SK-N-SH (cell line): ENCODE measurements at regions not wholly inside any gene's neighbourhood (a gene's known extent, or its start where the extent isn't known, plus 50 kb on each side); places are given as distances from the start of the nearest gene placed in this dataset.

Source experiments
- CTCF ChIA-PET: fragments of 300-600, 350-600 bp; formaldehyde crosslinking; extraction: SDS; loops from one replicate; lab custom pipeline; 2021; lab: Yijun Ruan, JAX
- POLR2A ChIA-PET: fragments of 350-600 bp; sonication (Branson Sonifier 250); formaldehyde crosslinking; extraction: SDS; loops from one replicate; lab custom pipeline; 2020; ENCODE audit warnings: antibody characterized with exemption, inconsistent platforms; lab: Yijun Ruan, JAX
- DNase-seq: peaks from one replicate; pipeline ENCODE4 v3.0.0; 2012
- H2AFZ ChIP-seq: fragments of 200-600 bp; sonication (generic); 2 replicates; pipeline ENCODE4 v1.8.1; 2016; ENCODE audit warnings: antibody characterized with exemption, mild to moderate bottlenecking, low read depth
- H3F3A ChIP-seq: fragments of 200-600 bp; sonication (generic); replicated peaks from 2 replicates; pipeline ENCODE3; 2016; ENCODE audit warnings: antibody characterized with exemption, mild to moderate bottlenecking; ENCODE audit not compliant: insufficient read depth
- H3K27ac ChIP-seq, 2 experiments: fragments of 200-500 bp in 1 of 2; fragments of 200-600 bp in 1 of 2; sonication (Bioruptor generic) in 1 of 2; sonication (generic), shearing (Covaris generic) in 1 of 2; 2 replicates each; pipeline versions ENCODE4 v1.5.1 to v1.6.1; 2014 to 2016; ENCODE audit warnings: low read depth in 2 of 2, inconsistent platforms in 1 of 2, low read length in 1 of 2, mild to moderate bottlenecking in 1 of 2, mixed read lengths in 1 of 2
- H3K27me3 ChIP-seq: fragments of 200-600 bp; sonication (generic), shearing (Covaris generic); 2 replicates; pipeline ENCODE4 v1.6.1; 2016; ENCODE audit warnings: mixed run types; ENCODE audit not compliant: insufficient read depth
- H3K36me3 ChIP-seq, 2 experiments: fragments of 200-500 bp in 1 of 2; fragments of 200-600 bp in 1 of 2; sonication (Bioruptor generic) in 1 of 2; sonication (generic) in 1 of 2; replicated peaks in 1 of 2; 2 replicates each; pipeline versions ENCODE3 to v1.5.1; 2014 to 2016; ENCODE audit warnings: low read length in 1 of 2, mild to moderate bottlenecking in 1 of 2; ENCODE audit not compliant: insufficient read depth in 2 of 2, control insufficient read depth in 1 of 2
- H3K4me1 ChIP-seq, 2 experiments: fragments of 200-500 bp in 1 of 2; fragments of 200-600 bp in 1 of 2; sonication (Bioruptor generic) in 1 of 2; sonication (generic), shearing (Covaris generic) in 1 of 2; 2 replicates each; pipeline versions ENCODE4 v1.5.1 to v1.6.1; 2014 to 2016; ENCODE audit warnings: low read depth in 1 of 2, low read length in 1 of 2, mixed run types in 1 of 2; ENCODE audit not compliant: insufficient read depth in 2 of 2, control insufficient read depth in 1 of 2
- H3K4me2 ChIP-seq: fragments of 200-600 bp; sonication (generic), shearing (Covaris generic); 2 replicates; pipeline ENCODE4 v1.6.1; 2017; ENCODE audit warnings: mixed run types
- H3K4me3 ChIP-seq, 2 experiments: fragments of 200-500 bp in 1 of 2; fragments of 200-600 bp in 1 of 2; sonication (Bioruptor generic) in 1 of 2; sonication (generic), shearing (Covaris generic) in 1 of 2; 2 replicates each; pipeline versions ENCODE4 v1.5.1 to v1.8.1; 2014 to 2016; ENCODE audit warnings: low read depth in 2 of 2, inconsistent platforms in 1 of 2, low read length in 1 of 2, mild to moderate bottlenecking in 1 of 2, mixed read lengths in 1 of 2, moderate library complexity in 1 of 2
- H3K79me2 ChIP-seq: fragments of 200-600 bp; sonication (generic); 2 replicates; pipeline ENCODE4 v1.8.1; 2017; ENCODE audit warnings: mild to moderate bottlenecking; ENCODE audit not compliant: insufficient read depth
- H3K9ac ChIP-seq: fragments of 200-600 bp; sonication (generic); 2 replicates; pipeline ENCODE4 v1.6.1; 2017; ENCODE audit warnings: mixed run types
- H3K9me2 ChIP-seq: fragments of 200-600 bp; sonication (generic); 2 replicates; pipeline ENCODE4 v1.6.1; 2017; ENCODE audit warnings: mixed run types
- H3K9me3 ChIP-seq: fragments of 200-600 bp; sonication (generic); 2 replicates; pipeline ENCODE4 v1.6.1; 2017; ENCODE audit warnings: mixed run types, mild to moderate bottlenecking, moderate library complexity
- H4K20me1 ChIP-seq: fragments of 200-600 bp; sonication (generic); 2 replicates; pipeline ENCODE4 v1.6.1; 2017; ENCODE audit warnings: mild to moderate bottlenecking, mixed run types; ENCODE audit not compliant: insufficient read depth
- ELF1 ChIP-seq: IDR thresholded peaks from 2 replicates; pipeline ENCODE4 v1.4.0; 2012
- FOXJ3 ChIP-seq: sonication (generic); formaldehyde crosslinking; IDR thresholded peaks from 2 replicates; pipeline ENCODE4 v1.5.1; 2020; ENCODE audit warnings: mild to moderate bottlenecking, missing genetic modification reagents
- RAD21 ChIP-seq: IDR thresholded peaks from 2 replicates; pipeline ENCODE4 v1.6.1; 2012; ENCODE audit warnings: mild to moderate bottlenecking, low read length
- RCOR1 ChIP-seq: fragments of 150-350 bp; IDR thresholded peaks from 2 replicates; pipeline ENCODE4 v1.6.1; 2017; ENCODE audit warnings: antibody characterized with exemption, low read length
- SMC3 ChIP-seq: IDR thresholded peaks from 2 replicates; pipeline ENCODE4 v1.6.1; 2012; ENCODE audit warnings: low read depth, low read length, improper control_type of control experiment
- TAF1 ChIP-seq: IDR thresholded peaks from 2 replicates; pipeline ENCODE4 v1.6.1; 2012; ENCODE audit warnings: low read depth, mild to moderate bottlenecking, low read length, moderate library complexity, borderline replicate concordance
- WGBS: methylation state at CpG from one replicate; pipeline ENCODE4 v1.1.6; 2017; ENCODE audit warnings: low lambda C conversion rate; 5-methylcytosine and 5-hydroxymethylcytosine counted together
- TF ChIP-seq, protein P1 (sequence below): fragments of 200-600 bp; sonication (generic); IDR thresholded peaks from 2 replicates; pipeline ENCODE4 v1.6.1; 2017; ENCODE audit warnings: antibody characterized with exemption, mild to moderate bottlenecking, moderate library complexity
- TF ChIP-seq, protein P2 (sequence below): IDR thresholded peaks from 2 replicates; pipeline ENCODE4 v1.4.0; 2012; ENCODE audit warnings: low read depth, borderline replicate concordance

DNA sequence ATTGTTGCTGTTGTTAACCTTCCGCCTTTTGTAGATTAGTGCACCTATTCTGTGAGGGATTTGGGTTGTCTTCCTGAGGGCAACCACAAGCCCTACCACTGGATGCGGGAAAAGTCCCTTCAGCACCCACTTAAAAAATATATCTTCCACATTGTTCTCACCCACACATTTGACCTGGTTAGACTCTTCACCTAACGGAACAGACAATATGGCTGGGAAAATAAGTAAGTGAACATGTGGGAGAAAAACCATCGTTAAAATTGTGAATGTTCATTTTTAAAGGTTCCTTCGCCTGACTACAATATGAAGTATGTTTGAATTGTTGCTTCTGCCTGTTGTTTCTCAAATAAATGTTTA, 72.0 kb upstream of the MPEG1 start:
- no peak overlapping the region for H2AFZ ChIP-seq
- H3F3A ChIP-seq, result no peaks in the 10 kb centered on the region
- H3K27me3 ChIP-seq, result peaks cover 7% of the 10 kb centered on the region; the same call in 1 of the 2 replicates
- H3K4me3 ChIP-seq, result no peak overlapping the region; a peak in 1 of 4 replicates
- POLR2A ChIA-PET, result no interaction called here
- H3K4me2 ChIP-seq, result no peak overlapping the region
- no peaks in the 10 kb centered on the region for H3K9me3 ChIP-seq
- no peak overlapping the region for H3K27ac ChIP-seq
- H3K79me2 ChIP-seq, result no peaks in the 10 kb centered on the region
- no peak overlapping the region for H3K9ac ChIP-seq
- no peaks in the 10 kb centered on the region for H4K20me1 ChIP-seq
- H3K36me3 ChIP-seq, result no peaks in the 10 kb centered on the region
- no peaks in the 10 kb centered on the region for H3K9me2 ChIP-seq
- no peak for TF ChIP-seq TAF1
- TF ChIP-seq, protein P1, sequence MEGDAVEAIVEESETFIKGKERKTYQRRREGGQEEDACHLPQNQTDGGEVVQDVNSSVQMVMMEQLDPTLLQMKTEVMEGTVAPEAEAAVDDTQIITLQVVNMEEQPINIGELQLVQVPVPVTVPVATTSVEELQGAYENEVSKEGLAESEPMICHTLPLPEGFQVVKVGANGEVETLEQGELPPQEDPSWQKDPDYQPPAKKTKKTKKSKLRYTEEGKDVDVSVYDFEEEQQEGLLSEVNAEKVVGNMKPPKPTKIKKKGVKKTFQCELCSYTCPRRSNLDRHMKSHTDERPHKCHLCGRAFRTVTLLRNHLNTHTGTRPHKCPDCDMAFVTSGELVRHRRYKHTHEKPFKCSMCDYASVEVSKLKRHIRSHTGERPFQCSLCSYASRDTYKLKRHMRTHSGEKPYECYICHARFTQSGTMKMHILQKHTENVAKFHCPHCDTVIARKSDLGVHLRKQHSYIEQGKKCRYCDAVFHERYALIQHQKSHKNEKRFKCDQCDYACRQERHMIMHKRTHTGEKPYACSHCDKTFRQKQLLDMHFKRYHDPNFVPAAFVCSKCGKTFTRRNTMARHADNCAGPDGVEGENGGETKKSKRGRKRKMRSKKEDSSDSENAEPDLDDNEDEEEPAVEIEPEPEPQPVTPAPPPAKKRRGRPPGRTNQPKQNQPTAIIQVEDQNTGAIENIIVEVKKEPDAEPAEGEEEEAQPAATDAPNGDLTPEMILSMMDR, result peak; percentile 6; the same call in 1 of the 2 replicates
- TF ChIP-seq ELF1, result no peak
- TF ChIP-seq, protein P2, sequence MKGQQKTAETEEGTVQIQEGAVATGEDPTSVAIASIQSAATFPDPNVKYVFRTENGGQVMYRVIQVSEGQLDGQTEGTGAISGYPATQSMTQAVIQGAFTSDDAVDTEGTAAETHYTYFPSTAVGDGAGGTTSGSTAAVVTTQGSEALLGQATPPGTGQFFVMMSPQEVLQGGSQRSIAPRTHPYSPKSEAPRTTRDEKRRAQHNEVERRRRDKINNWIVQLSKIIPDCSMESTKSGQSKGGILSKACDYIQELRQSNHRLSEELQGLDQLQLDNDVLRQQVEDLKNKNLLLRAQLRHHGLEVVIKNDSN, result no peak
- no peak for TF ChIP-seq FOXJ3
- DNase-seq, result no peak
- no peaks in the 10 kb centered on the region for H3K4me1 ChIP-seq
- CTCF ChIA-PET, result no interaction called here
- WGBS, result 2% methylated on average over 5 of the region's 5 CpGs

DNA sequence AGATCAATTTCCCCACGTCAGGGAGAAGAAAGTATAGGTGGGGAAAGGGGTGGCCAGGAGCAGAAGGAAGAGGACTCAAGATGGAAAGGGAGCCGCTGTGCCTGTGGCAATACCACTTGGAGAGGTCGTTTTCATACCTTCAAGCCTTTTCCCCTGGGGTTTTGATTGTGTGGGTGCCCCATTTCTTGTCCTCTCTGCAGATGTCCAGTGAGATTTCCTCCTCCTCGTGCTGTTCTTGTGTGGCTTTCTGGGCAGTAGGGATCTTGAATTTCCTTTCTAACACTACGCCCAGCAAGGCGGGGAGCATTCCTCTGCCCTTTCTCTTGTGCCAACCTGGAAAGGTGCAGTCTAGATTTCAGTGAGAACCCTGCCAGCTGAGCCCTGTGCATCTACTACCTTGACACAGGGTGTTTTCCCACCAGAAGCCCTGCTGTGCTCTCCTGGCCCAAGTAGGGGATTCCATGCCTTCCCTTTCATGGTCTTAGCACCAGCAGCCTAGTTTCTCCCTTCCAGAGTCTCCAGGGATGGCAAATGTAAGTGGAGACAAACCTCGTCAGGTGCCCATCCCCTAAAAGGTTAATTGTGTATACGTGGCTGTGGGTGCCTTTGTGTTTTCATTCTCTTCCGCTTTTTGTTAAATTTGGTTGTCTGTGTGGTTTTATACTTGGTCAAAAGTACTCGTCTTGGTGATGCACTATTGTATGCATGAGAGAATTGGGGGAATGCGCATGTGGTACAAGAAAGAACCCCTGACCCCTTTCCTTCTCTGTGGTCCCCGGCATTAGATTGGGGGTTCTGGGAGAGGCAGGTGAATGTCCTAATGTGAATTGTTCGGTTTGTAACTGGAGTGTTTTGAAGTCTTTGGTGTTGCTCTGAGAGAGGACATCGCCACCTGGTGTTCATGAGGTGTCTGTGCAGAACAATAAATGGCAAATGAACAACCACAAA, 71.4 kb upstream of the MPEG1 start:
- Histone ChIP-seq H3K4me3 (no peak overlapping the region; a peak in 1 of 4 replicates), H3K27ac (no peak overlapping the region), H3K79me2 (no peaks in the 10 kb centered on the region), H3K9ac (no peak overlapping the region), H3K36me3 (no peaks in the 10 kb centered on the region), H3K9me3 (no peaks in the 10 kb centered on the region), H4K20me1 (no peaks in the 10 kb centered on the region), H3K4me1 (no peaks in the 10 kb centered on the region), H2AFZ (no peak overlapping the region; the same call in 1 of the 2 replicates), H3K4me2 (0 out of 2 replicates have a peak overlapping the region, but pooled peaks have one; percentile 13), H3F3A (no peaks in the 10 kb centered on the region), H3K9me2 (no peaks in the 10 kb centered on the region), H3K27me3 (peaks cover 7% of the 10 kb centered on the region; the same call in 1 of the 2 replicates)
- POLR2A ChIA-PET, result no interaction called here
- no peak for DNase-seq
- CTCF ChIA-PET, result interaction anchor here (0.7 kb wide), 1 partner anchor 78 kb away, joined by 3 read pairs; no protein-coding TSS in a partner anchor
- WGBS, result 10% methylated on average over 14 of the region's 14 CpGs
- peak; percentile 58 for TF ChIP-seq RAD21
- TF ChIP-seq SMC3, result peak; percentile 49; the same call in 1 of the 2 replicates
- TF ChIP-seq, protein P1, result peak; percentile 79
- TF ChIP-seq RCOR1, result no peak
